ACC112 (cell line): ENCODE measurements at regions not wholly inside any gene's neighbourhood (a gene's known extent, or its start where the extent isn't known, plus 50 kb on each side); places are given as distances from the start of the nearest gene placed in this dataset.

Experiments used
- H2AFZ ChIP-seq: fragments of 200-600 bp; sonication (generic); one replicate; pipeline ENCODE4 v1.6.0; 2017; ENCODE audit warnings: antibody characterized with exemption, low read length; ENCODE audit not compliant: unreplicated experiment
- H3K27ac ChIP-seq: fragments of 200-600 bp; sonication (generic); 2 replicates; pipeline ENCODE4 v1.5.1; 2014; ENCODE audit warnings: low read depth, mild to moderate bottlenecking, antibody characterized with exemption, low read length, moderate library complexity
- H3K27me3 ChIP-seq: fragments of 200-600 bp; sonication (generic); 2 replicates; pipeline ENCODE4 v1.6.1; 2014; ENCODE audit warnings: mild to moderate bottlenecking, antibody characterized with exemption, low read length, moderate library complexity, mixed read lengths; ENCODE audit not compliant: insufficient read depth
- H3K36me3 ChIP-seq: fragments of 200-600 bp; sonication (generic); 2 replicates; pipeline ENCODE4 v1.6.1; 2016; ENCODE audit warnings: mild to moderate bottlenecking, antibody characterized with exemption, low read length, moderate library complexity, mixed read lengths; ENCODE audit not compliant: insufficient read depth
- H3K4me1 ChIP-seq: fragments of 200-600 bp; sonication (generic); one replicate; pipeline ENCODE4 v1.6.1; 2016; ENCODE audit warnings: low read length, mixed read lengths; ENCODE audit not compliant: insufficient read depth, unreplicated experiment, control insufficient read depth
- H3K4me3 ChIP-seq: fragments of 200-600 bp; sonication (generic); 2 replicates; pipeline ENCODE4 v1.5.1; 2014; ENCODE audit warnings: mild to moderate bottlenecking, low read depth, low read length
- H3K79me2 ChIP-seq: fragments of 200-600 bp; sonication (generic); one replicate; pipeline ENCODE4 v1.6.0; 2016; ENCODE audit warnings: low read length; ENCODE audit not compliant: control insufficient read depth, unreplicated experiment, insufficient read depth

GRCh38 chr3:70400194-70400593, 87.8 kb upstream of the MDFIC2 start:
- Histone ChIP-seq H3K4me1 (no peaks in the 10 kb centered on the region), H3K79me2 (no peaks in the 10 kb centered on the region), H3K4me3 (no peak overlapping the region), H3K27ac (no peak overlapping the region), H2AFZ (no peak overlapping the region), H3K36me3 (no peaks in the 10 kb centered on the region), H3K27me3 (no peaks in the 10 kb centered on the region)

DNA sequence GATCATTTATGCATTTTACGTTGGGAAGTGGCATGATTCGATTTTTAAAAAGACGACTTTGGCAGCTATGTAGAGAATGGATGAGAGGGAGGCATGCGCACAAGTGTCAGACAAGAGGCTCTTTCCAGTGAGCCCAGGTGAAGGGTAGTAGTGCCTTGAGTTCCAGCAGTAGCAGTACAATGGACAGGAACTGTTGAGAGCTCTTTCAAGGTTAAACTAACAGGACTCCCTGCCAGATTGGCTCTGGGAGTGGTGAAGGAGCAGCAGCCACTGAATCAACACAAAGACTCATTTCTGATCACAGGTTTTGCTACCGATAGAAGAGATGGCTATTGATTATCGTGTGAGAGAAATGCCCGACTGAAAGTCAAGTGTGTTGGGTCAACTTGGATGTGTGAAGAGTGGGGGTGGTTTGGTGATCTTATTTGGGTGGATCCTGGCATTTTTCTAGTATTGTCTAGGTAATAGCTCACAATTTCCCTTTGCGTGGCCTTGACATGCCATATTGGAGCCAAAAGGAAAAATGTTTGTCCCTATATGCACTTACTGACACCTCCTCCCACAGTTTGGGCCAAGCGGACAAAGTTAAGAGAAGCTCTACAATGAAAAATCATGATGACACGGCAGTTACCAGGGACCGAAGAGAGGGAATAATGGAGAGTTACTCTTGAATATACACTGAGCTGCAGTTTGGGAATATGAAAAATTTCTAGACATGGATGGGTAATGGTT, 81.6 kb upstream of the MDFIC2 start:
- H3K36me3 ChIP-seq, result no peaks in the 10 kb centered on the region
- H3K79me2 ChIP-seq, result no peaks in the 10 kb centered on the region
- H3K27me3 ChIP-seq, result no peaks in the 10 kb centered on the region
- H3K4me1 ChIP-seq, result no peaks in the 10 kb centered on the region
- H3K27ac ChIP-seq, result no peak overlapping the region
- no peak overlapping the region for H2AFZ ChIP-seq
- no peak overlapping the region for H3K4me3 ChIP-seq

- no peak overlapping the region for H3K4me3 ChIP-seq
- H3K27me3 ChIP-seq, result no peaks in the 10 kb centered on the region
- no peaks in the 10 kb centered on the region for H3K36me3 ChIP-seq
- H3K27ac ChIP-seq, result no peak overlapping the region
- H3K4me1 ChIP-seq, result no peaks in the 10 kb centered on the region
- H2AFZ ChIP-seq, result no peak overlapping the region
- no peaks in the 10 kb centered on the region for H3K79me2 ChIP-seq
Measured at GRCh38 chr3:70392227-70392626, 79.8 kb upstream of the MDFIC2 start.

GRCh38 chr3:70387889-70388288, 75.5 kb upstream of the MDFIC2 start:
- H3K4me1 ChIP-seq, result no peaks in the 10 kb centered on the region
- no peaks in the 10 kb centered on the region for H3K36me3 ChIP-seq
- H3K79me2 ChIP-seq, result no peaks in the 10 kb centered on the region
- H3K27ac ChIP-seq, result no peak overlapping the region
- no peaks in the 10 kb centered on the region for H3K27me3 ChIP-seq
- no peak overlapping the region for H3K4me3 ChIP-seq
- no peak overlapping the region for H2AFZ ChIP-seq

DNA sequence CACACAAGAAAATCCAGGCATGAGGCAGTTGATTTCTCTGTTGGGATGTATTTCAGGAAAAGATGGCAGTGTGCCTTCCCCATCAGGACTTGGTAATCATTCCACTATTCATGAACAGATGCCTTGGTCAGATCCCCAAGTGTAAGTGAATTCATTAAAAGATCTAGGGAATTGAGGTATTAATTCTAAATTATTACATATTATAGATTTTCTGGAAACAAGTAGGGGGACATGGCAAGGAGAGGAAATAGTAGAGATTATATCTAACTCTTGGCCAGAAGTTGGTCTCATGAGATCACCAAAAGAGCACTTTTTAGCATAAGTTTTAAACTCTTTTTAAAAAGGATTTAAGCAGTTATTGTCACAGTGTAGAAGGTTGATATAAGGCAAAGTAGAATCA, 74.4 kb upstream of the MDFIC2 start:
- Histone ChIP-seq H3K4me1 (no peaks in the 10 kb centered on the region), H3K36me3 (no peaks in the 10 kb centered on the region), H3K79me2 (no peaks in the 10 kb centered on the region), H3K4me3 (no peak overlapping the region), H3K27me3 (no peaks in the 10 kb centered on the region), H3K27ac (no peak overlapping the region), H2AFZ (no peak overlapping the region)

- no peaks in the 10 kb centered on the region for H3K4me1 ChIP-seq
- H3K36me3 ChIP-seq, result no peaks in the 10 kb centered on the region
- no peaks in the 10 kb centered on the region for H3K79me2 ChIP-seq
- H2AFZ ChIP-seq, result no peak overlapping the region
- no peak overlapping the region for H3K4me3 ChIP-seq
- H3K27me3 ChIP-seq, result no peaks in the 10 kb centered on the region
- H3K27ac ChIP-seq, result no peak overlapping the region
Measured at GRCh38 chr3:70386043-70386442, 73.6 kb upstream of the MDFIC2 start.

DNA sequence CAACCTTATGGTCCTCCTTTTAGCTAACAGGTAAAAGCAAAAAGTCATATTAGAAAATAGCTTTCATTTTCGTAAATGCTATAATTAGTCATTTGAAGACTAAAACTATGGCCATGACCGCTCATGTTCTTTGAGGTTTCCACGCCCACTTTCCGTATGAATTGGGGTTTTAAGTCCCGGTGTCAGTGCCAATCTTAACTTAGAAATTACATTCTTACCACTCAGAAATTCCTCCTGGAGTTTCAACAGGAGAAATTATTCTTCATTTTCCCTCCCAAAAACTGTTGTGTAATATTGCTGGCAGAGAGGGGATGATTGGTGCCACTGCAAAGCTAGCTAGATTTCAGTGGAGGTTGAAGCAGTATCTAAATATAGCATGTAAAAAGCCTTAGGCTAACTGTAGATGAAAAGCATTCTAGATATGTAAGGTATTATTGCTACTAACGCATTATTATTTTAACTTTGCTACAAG, 71.0 kb upstream of the MDFIC2 start:
- Histone ChIP-seq H2AFZ (no peak overlapping the region), H3K27me3 (no peaks in the 10 kb centered on the region), H3K36me3 (no peaks in the 10 kb centered on the region), H3K4me3 (no peak overlapping the region), H3K79me2 (no peaks in the 10 kb centered on the region), H3K27ac (no peak overlapping the region), H3K4me1 (no peaks in the 10 kb centered on the region)

- H3K27ac ChIP-seq, result no peak overlapping the region
- H3K36me3 ChIP-seq, result no peaks in the 10 kb centered on the region
- no peak overlapping the region for H3K4me3 ChIP-seq
- no peaks in the 10 kb centered on the region for H3K27me3 ChIP-seq
- no peaks in the 10 kb centered on the region for H3K79me2 ChIP-seq
- no peak overlapping the region for H2AFZ ChIP-seq
- no peaks in the 10 kb centered on the region for H3K4me1 ChIP-seq
Measured at GRCh38 chr3:70374179-70374578, 61.7 kb upstream of the MDFIC2 start.
